ENCODE measurements at regions not wholly inside any gene's neighbourhood (a gene's known extent, or its start where the extent isn't known, plus 50 kb on each side); places are given as distances from the start of the nearest gene placed in this dataset.

GRCh38 chr7:84813376-84813775, 373.5 kb downstream of the SEMA3D start:
- H3K9ac ChIP-seq (ENCODE audit: low read depth, low read length, poor library complexity, severe bottlenecking): no peak overlapping the region
- H3K4me3 ChIP-seq (ENCODE audit: low read length, poor library complexity, severe bottlenecking): no peak overlapping the region
- no peaks in the 10 kb centered on the region for H3K79me2 ChIP-seq (ENCODE audit: insufficient read depth, low read length)
- TF ChIP-seq CTCF (conservative IDR thresholded peaks at IDR 0.05; ENCODE audit: low read length) (no peak), EZH2phosphoT487 (IDR thresholded peaks at IDR 0.05; ENCODE audit: borderline replicate concordance) (no peak)
- no peaks in the 10 kb centered on the region for H3K9me2 ChIP-seq (replicated peaks; ENCODE audit: low read depth, low read length)
- H3K4me1 ChIP-seq (ENCODE audit: insufficient read depth, low read length, poor library complexity, severe bottlenecking): no peaks in the 10 kb centered on the region
- no peaks in the 10 kb centered on the region for H3K27me3 ChIP-seq (ENCODE audit: insufficient read depth, low read length, poor library complexity, severe bottlenecking)
- H4K20me1 ChIP-seq (ENCODE audit: insufficient read depth, low read length, poor library complexity, severe bottlenecking): no peaks in the 10 kb centered on the region
- H3K4me2 ChIP-seq (ENCODE audit: low read depth, low read length, poor library complexity, severe bottlenecking): no peak overlapping the region
- no peaks in the 10 kb centered on the region for H3K9me3 ChIP-seq (ENCODE audit: insufficient read depth, low read depth, low read length)
- no peak overlapping the region for H2AFZ ChIP-seq (ENCODE audit: low read length)
- no peaks in the 10 kb centered on the region for H3K36me3 ChIP-seq (ENCODE audit: insufficient read depth, low read length)
- H3F3A ChIP-seq (ENCODE audit: low read depth): no peaks in the 10 kb centered on the region

DNA sequence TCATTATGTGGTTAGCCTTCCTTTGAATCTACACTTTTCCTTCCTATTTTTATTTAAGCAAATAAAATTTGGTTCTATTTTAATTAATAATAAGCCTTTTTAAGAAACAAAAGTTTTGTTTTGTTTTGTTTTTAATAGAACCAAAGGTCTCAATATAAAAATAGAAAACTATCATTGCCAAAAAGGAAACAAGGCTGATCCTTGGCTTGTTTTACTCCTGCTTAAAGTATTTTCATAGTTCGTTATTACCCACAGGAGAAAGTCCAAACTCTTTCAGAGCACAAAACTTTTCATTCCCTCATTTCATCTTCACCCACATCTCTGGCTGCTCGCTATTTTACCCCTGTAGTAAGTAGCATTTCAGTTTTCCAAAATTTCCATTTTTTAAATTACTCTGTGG, 374.8 kb downstream of the SEMA3D start:
- no peaks in the 10 kb centered on the region for H3F3A ChIP-seq (ENCODE audit: low read depth)
- no peaks in the 10 kb centered on the region for H3K79me2 ChIP-seq (ENCODE audit: insufficient read depth, low read length)
- no peaks in the 10 kb centered on the region for H3K27me3 ChIP-seq (ENCODE audit: insufficient read depth, low read length, poor library complexity, severe bottlenecking)

DNA sequence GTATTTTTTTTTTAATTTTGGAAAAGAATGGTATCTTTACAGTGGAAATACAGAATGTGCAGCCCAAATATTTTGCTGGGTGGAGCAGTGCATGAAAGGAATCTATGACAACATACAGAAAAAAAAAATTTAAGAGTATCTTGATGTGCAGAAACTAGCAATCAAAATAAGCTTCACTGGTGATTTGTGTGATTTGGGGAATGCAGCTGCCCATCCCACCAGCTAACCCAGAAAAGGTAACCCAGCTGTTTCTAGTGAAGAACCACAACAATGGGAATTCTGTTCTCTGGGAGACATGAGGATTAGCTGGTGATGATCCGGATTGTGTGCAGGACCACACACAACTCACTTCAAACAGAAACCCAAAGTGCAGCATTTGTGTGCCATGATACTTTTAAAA, 375.5 kb downstream of the SEMA3D start:
- H3F3A ChIP-seq (ENCODE audit: low read depth): no peaks in the 10 kb centered on the region
- TF ChIP-seq CTCF (conservative IDR thresholded peaks at IDR 0.05; ENCODE audit: low read length): no peak
- no peak overlapping the region for H3K4me2 ChIP-seq (ENCODE audit: low read depth, low read length, poor library complexity, severe bottlenecking)
- H3K9me3 ChIP-seq (ENCODE audit: insufficient read depth, low read depth, low read length): no peaks in the 10 kb centered on the region
- no peaks in the 10 kb centered on the region for H3K9me2 ChIP-seq (replicated peaks; ENCODE audit: low read depth, low read length)
- H2AFZ ChIP-seq (ENCODE audit: low read length): no peak overlapping the region
- no peaks in the 10 kb centered on the region for H4K20me1 ChIP-seq (ENCODE audit: insufficient read depth, low read length, poor library complexity, severe bottlenecking)
- no peak overlapping the region for H3K9ac ChIP-seq (ENCODE audit: low read depth, low read length, poor library complexity, severe bottlenecking)
- H3K36me3 ChIP-seq (ENCODE audit: insufficient read depth, low read length): no peaks in the 10 kb centered on the region
- H3K4me1 ChIP-seq (ENCODE audit: insufficient read depth, low read length, poor library complexity, severe bottlenecking): no peaks in the 10 kb centered on the region
- no peaks in the 10 kb centered on the region for H3K79me2 ChIP-seq (ENCODE audit: insufficient read depth, low read length)
- H3K4me3 ChIP-seq (ENCODE audit: low read length, poor library complexity, severe bottlenecking): no peak overlapping the region
- no peaks in the 10 kb centered on the region for H3K27me3 ChIP-seq (ENCODE audit: insufficient read depth, low read length, poor library complexity, severe bottlenecking)

More for the DNA sequence above, 374.8 kb downstream of the SEMA3D start:
- Histone ChIP-seq H3K9ac (ENCODE audit: low read depth, low read length, poor library complexity, severe bottlenecking) (no peak overlapping the region), H4K20me1 (ENCODE audit: insufficient read depth, low read length, poor library complexity, severe bottlenecking) (no peaks in the 10 kb centered on the region), H2AFZ (ENCODE audit: low read length) (no peak overlapping the region), H3K4me1 (ENCODE audit: insufficient read depth, low read length, poor library complexity, severe bottlenecking) (no peaks in the 10 kb centered on the region), H3K9me3 (ENCODE audit: insufficient read depth, low read depth, low read length) (no peaks in the 10 kb centered on the region), H3K9me2 (replicated peaks; ENCODE audit: low read depth, low read length) (no peaks in the 10 kb centered on the region), H3K4me3 (ENCODE audit: low read length, poor library complexity, severe bottlenecking) (no peak overlapping the region), H3K36me3 (ENCODE audit: insufficient read depth, low read length) (no peaks in the 10 kb centered on the region), H3K4me2 (ENCODE audit: low read depth, low read length, poor library complexity, severe bottlenecking) (no peak overlapping the region)
- TF ChIP-seq CTCF (conservative IDR thresholded peaks at IDR 0.05; ENCODE audit: low read length) (no peak), EZH2phosphoT487 (IDR thresholded peaks at IDR 0.05; ENCODE audit: borderline replicate concordance) (no peak)

Measured in Loucy (cell line).